ENCODE measurements at regions not wholly inside any gene's neighbourhood (a gene's known extent, or its start where the extent isn't known, plus 50 kb on each side); places are given as distances from the start of the nearest gene placed in this dataset.

GRCh38 chr16:59373632-59374031 is 639.5 kb upstream of the GOT2 start:
- TF ChIP-seq POLR2AphosphoS5 (IDR thresholded peaks at IDR 0.05; ENCODE audit: low read depth, low read length) (no peak), RAD21 (IDR thresholded peaks at IDR 0.05; ENCODE audit: low read length) (no peak), YY1 (IDR thresholded peaks at IDR 0.05; ENCODE audit: low read depth) (no peak), MEF2A (IDR thresholded peaks at IDR 0.05; ENCODE audit: borderline replicate concordance, low read depth) (no peak), REST (IDR thresholded peaks at IDR 0.05; ENCODE audit: low read depth, low read length) (no peak), TCF12 (IDR thresholded peaks at IDR 0.05) (no peak), USF2 (IDR thresholded peaks at IDR 0.05; ENCODE audit: borderline replicate concordance, low read depth, low read length) (no peak), EP300 (IDR thresholded peaks at IDR 0.05; ENCODE audit: borderline replicate concordance in 1 of 2, low read depth in 1 of 2, low read length in 1 of 2) (no peak), JUND (IDR thresholded peaks at IDR 0.05) (no peak), CTCF (IDR thresholded peaks at IDR 0.05) (no peak), PBX3 (IDR thresholded peaks at IDR 0.05) (no peak), NRF1 (IDR thresholded peaks at IDR 0.05; ENCODE audit: low read depth, low read length) (no peak)

Measured in SK-N-SH (cell line).